ENCODE measurements at regions not wholly inside any gene's neighbourhood (a gene's known extent, or its start where the extent isn't known, plus 50 kb on each side); places are given as distances from the start of the nearest gene placed in this dataset.

GRCh38 chr6:119483908-119484307 is 134.3 kb upstream of the MAN1A1 start:
- H3K4me3 ChIP-seq (ENCODE audit: low read depth, low read length), result no peak overlapping the region
- no peak for DNase-seq (ENCODE audit: low read depth)
- no peak for TF ChIP-seq CTCF (IDR thresholded peaks at IDR 0.05; ENCODE audit: insufficient read depth, low read length)

DNA sequence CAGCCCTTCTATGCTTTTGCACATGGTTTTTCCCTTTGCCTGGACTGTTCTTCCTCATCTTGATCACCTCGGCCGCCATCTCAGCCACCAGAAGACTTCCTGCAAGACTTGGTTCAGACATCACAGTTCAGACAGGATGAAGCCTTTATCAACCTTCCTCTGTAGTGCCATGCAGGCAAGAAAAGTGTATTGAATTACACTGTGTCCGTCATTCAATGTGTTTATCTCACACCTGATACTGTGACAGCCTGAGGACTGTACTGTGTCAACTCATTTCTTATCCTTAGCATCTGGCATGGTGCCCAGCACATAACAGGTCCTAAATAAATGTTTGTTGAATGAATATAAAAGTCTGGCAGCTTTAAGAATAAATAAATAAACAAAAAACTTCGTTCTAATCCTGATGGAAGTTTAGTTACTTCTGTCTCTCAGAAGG is 133.3 kb upstream of the MAN1A1 start:
- no peak for TF ChIP-seq CTCF (IDR thresholded peaks at IDR 0.05; ENCODE audit: insufficient read depth, low read length)
- no peak for DNase-seq (ENCODE audit: low read depth)

GRCh38 chr6:119481976-119482375 is 132.4 kb upstream of the MAN1A1 start:
- no peak overlapping the region for H3K4me3 ChIP-seq (ENCODE audit: low read depth, low read length)
- TF ChIP-seq CTCF (IDR thresholded peaks at IDR 0.05; ENCODE audit: insufficient read depth, low read length), result no peak
- DNase-seq (ENCODE audit: low read depth), result peak; percentile 51

More for the DNA sequence above, 133.3 kb upstream of the MAN1A1 start:
- H3K4me3 ChIP-seq (ENCODE audit: low read depth, low read length), result no peak overlapping the region

GRCh38 chr6:119480961-119481497 is 131.5 kb upstream of the MAN1A1 start:
- DNase-seq (ENCODE audit: low read depth), result no peak
- TF ChIP-seq CTCF (IDR thresholded peaks at IDR 0.05; ENCODE audit: insufficient read depth, low read length), result no peak

GRCh38 chr6:119479860-119480655 is 130.5 kb upstream of the MAN1A1 start:
- no peak for TF ChIP-seq CTCF (IDR thresholded peaks at IDR 0.05; ENCODE audit: insufficient read depth, low read length)
- no peak overlapping the region for H3K4me3 ChIP-seq (ENCODE audit: low read depth, low read length)
- DNase-seq (ENCODE audit: low read depth), result peak; percentile 78

More at GRCh38 chr6:119480961-119481497, 131.5 kb upstream of the MAN1A1 start:
- no peak overlapping the region for H3K4me3 ChIP-seq (ENCODE audit: low read depth, low read length)

DNA sequence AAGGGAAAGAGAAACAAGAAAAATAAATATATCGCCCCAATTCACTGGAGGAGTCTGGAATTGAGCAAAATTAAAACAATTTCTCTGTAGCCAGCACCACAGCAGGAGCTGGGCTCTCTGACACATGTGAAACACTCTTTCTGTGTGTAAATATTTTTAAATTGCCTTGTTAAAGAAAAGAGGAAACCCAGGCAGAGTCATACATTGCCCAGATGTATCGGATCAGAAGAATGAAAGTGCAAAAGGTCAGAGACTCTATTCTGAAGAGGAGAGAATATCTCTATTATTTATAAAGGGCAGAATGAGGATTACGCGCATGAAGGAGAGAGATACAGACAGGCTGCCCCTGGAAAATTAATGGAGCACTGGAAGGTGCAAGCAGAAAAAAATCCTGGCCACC is 127.0 kb upstream of the MAN1A1 start:
- no peak overlapping the region for H3K4me3 ChIP-seq (ENCODE audit: low read depth, low read length)

More for the DNA sequence above, 127.0 kb upstream of the MAN1A1 start:
- no peak for DNase-seq (ENCODE audit: low read depth)
- TF ChIP-seq CTCF (IDR thresholded peaks at IDR 0.05; ENCODE audit: insufficient read depth, low read length), result no peak

Data from fibroblast of the aortic adventitia (primary cell).